GM06990 (cell line): ENCODE measurements at regions not wholly inside any gene's neighbourhood (a gene's known extent, or its start where the extent isn't known, plus 50 kb on each side); places are given as distances from the start of the nearest gene placed in this dataset.

Experiments used
- DNase-seq: peaks from one replicate; pipeline ENCODE4 v3.0.0-alpha.2; 2011; ENCODE audit not compliant: insufficient read length; ENCODE audit errors: extremely low read depth
- H3K27me3 ChIP-seq: replicated peaks from 2 replicates; pipeline ENCODE4 v1.6.0; 2011; ENCODE audit warnings: low read length; ENCODE audit not compliant: control insufficient read depth, insufficient read depth
- H3K36me3 ChIP-seq: 2 replicates; pipeline ENCODE4 v1.5.1; 2011; ENCODE audit warnings: low read length; ENCODE audit not compliant: control insufficient read depth, insufficient read depth
- H3K4me3 ChIP-seq: replicated peaks from 2 replicates; pipeline ENCODE4 v1.5.1; 2011; ENCODE audit warnings: low read depth, mild to moderate bottlenecking, control low read depth, low read length
- TF ChIP-seq, protein P1 (sequence below): IDR thresholded peaks from 2 replicates; pipeline ENCODE4 v1.5.1; 2011; ENCODE audit warnings: low read length, control low read depth, mild to moderate bottlenecking, inconsistent platforms; ENCODE audit not compliant: insufficient read depth, poor library complexity, severe bottlenecking

GRCh38 chr11:90722552-90723190 is 499.8 kb upstream of the CHORDC1 start:
- H3K27me3 ChIP-seq, result no peaks in the 10 kb centered on the region
- no peak for DNase-seq
- TF ChIP-seq, protein P1, sequence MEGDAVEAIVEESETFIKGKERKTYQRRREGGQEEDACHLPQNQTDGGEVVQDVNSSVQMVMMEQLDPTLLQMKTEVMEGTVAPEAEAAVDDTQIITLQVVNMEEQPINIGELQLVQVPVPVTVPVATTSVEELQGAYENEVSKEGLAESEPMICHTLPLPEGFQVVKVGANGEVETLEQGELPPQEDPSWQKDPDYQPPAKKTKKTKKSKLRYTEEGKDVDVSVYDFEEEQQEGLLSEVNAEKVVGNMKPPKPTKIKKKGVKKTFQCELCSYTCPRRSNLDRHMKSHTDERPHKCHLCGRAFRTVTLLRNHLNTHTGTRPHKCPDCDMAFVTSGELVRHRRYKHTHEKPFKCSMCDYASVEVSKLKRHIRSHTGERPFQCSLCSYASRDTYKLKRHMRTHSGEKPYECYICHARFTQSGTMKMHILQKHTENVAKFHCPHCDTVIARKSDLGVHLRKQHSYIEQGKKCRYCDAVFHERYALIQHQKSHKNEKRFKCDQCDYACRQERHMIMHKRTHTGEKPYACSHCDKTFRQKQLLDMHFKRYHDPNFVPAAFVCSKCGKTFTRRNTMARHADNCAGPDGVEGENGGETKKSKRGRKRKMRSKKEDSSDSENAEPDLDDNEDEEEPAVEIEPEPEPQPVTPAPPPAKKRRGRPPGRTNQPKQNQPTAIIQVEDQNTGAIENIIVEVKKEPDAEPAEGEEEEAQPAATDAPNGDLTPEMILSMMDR, result no peak
- H3K36me3 ChIP-seq, result no peaks in the 10 kb centered on the region
- no peak overlapping the region for H3K4me3 ChIP-seq

GRCh38 chr11:90717522-90717921 is 494.7 kb upstream of the CHORDC1 start:
- Histone ChIP-seq H3K27me3 (no peaks in the 10 kb centered on the region), H3K36me3 (no peaks in the 10 kb centered on the region), H3K4me3 (no peak overlapping the region)
- no peak for DNase-seq
- TF ChIP-seq, protein P1, result no peak

GRCh38 chr11:90705661-90706060 is 482.8 kb upstream of the CHORDC1 start:
- TF ChIP-seq, protein P1, result no peak
- Histone ChIP-seq H3K27me3 (no peaks in the 10 kb centered on the region), H3K36me3 (no peaks in the 10 kb centered on the region), H3K4me3 (no peak overlapping the region)
- no peak for DNase-seq

DNA sequence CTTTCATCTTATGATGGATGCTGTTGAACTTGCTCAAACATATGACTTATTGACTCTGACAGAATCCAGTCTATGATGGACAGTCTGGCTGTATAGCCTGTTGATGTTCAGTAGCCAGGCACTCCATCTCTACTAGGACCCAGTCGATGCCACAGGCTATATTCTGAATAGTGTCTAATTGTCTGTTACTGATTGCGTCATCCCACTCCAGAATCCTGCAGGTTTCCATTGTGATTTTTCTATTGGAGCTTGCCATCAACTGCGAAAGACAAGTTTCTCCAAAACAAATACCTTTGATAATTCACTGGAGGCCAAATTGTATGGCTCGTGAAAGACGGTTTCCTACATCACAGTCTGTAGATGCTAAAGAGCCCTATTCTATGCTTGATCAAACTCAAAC is 481.7 kb upstream of the CHORDC1 start:
- Histone ChIP-seq H3K36me3 (no peaks in the 10 kb centered on the region), H3K4me3 (no peak overlapping the region), H3K27me3 (no peaks in the 10 kb centered on the region)
- TF ChIP-seq, protein P1, result no peak
- DNase-seq, result no peak

- no peak for DNase-seq
- no peaks in the 10 kb centered on the region for H3K27me3 ChIP-seq
- H3K4me3 ChIP-seq, result no peak overlapping the region
- TF ChIP-seq, protein P1, result no peak
- no peaks in the 10 kb centered on the region for H3K36me3 ChIP-seq
Observed at GRCh38 chr11:90701716-90702115, 478.9 kb upstream of the CHORDC1 start.

DNA sequence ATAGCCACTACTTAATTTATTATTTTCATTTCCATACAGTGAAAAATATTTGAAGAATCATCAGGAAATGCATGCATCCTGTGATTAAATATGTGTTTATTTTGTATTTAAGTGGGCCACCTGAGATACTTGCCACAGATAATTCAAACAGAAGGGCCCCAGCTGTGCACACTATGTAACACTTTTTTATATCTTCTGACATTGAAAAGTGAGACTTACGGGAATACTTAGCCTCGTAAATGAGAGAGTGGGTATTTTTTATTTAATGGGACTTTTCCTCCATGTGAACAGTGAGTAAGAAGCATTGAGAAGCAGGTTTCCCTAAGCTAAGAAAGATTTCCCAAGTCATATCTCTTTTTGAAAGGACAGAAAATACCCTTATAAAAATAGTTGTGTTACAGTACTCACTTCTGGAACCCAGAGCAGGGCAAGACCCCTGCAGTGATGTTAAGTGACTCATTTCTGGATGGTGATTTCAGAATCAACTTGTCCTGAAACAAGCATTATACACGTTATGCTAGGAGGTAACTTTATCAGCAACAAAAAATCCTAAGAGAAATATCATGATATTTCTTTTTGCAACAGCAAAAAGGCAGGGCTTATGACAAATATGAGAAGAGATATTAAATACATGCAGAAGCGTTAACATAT is 478.1 kb upstream of the CHORDC1 start:
- TF ChIP-seq, protein P1, result no peak
- Histone ChIP-seq H3K4me3 (no peak overlapping the region), H3K36me3 (no peaks in the 10 kb centered on the region), H3K27me3 (no peaks in the 10 kb centered on the region)
- no peak for DNase-seq
